ENCODE measurements at regions not wholly inside any gene's neighbourhood (a gene's known extent, or its start where the extent isn't known, plus 50 kb on each side); places are given as distances from the start of the nearest gene placed in this dataset.

- no peak for DNase-seq (ENCODE audit: low read depth)
Observed at GRCh38 chr7:134391223-134391622, 67.7 kb downstream of the AKR1B1 start.

GRCh38 chr7:134388336-134389019 lies 70.4 kb downstream of the AKR1B1 start:
- no peak for DNase-seq (ENCODE audit: low read depth)

GRCh38 chr7:134378562-134378961 lies 61.8 kb upstream of the SLC35B4 start:
- DNase-seq (ENCODE audit: low read depth) = no peak

- DNase-seq (ENCODE audit: low read depth) = no peak
Observed at GRCh38 chr7:134376693-134377092, 60.0 kb upstream of the SLC35B4 start.

GRCh38 chr7:134375206-134375605 lies 58.5 kb upstream of the SLC35B4 start:
- DNase-seq (ENCODE audit: low read depth) = no peak

DNA sequence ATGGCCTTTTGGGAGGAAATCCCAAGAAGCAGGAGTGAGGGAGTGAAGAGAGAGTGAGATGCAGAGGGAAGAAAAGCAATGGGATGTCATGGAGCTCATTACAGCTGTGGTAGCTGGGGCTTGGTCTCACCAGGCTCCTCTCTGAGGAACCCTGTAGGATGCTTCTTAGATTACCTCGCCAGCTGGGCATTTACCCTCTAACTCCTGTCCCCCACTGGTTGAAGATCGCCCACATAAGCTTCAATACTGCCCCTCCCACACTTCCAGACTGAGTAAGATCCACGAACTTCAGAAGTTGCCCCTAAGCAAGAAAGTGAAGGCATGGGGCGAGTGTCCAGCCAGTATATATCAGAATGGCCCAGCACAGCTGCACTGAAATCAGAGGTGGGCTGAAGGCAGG lies 58.1 kb upstream of the SLC35B4 start:
- no peak for DNase-seq (ENCODE audit: low read depth)

- no peak for DNase-seq (ENCODE audit: low read depth)
Observed at GRCh38 chr7:134374291-134374690, 57.6 kb upstream of the SLC35B4 start.

DNA sequence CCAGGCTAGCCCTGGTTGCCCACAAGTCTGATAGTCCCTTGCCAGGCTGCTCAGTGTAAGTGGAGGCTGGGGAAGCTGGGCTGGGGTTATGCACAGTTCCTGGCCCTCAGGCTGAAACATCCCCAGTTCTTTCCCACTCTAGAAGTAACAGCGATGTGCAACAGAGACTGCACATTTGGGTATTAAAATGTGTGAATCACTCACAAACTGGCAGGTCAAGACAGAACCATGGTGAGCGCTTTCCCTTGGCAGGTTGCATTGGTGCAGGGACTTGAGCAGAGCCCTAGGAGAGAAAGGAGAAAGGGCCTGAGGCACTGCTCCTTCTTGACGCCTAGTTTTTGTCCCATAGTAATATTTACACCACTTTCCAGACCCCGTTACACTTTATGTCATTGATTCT lies 56.1 kb upstream of the SLC35B4 start:
- DNase-seq (ENCODE audit: low read depth) = no peak

DNA sequence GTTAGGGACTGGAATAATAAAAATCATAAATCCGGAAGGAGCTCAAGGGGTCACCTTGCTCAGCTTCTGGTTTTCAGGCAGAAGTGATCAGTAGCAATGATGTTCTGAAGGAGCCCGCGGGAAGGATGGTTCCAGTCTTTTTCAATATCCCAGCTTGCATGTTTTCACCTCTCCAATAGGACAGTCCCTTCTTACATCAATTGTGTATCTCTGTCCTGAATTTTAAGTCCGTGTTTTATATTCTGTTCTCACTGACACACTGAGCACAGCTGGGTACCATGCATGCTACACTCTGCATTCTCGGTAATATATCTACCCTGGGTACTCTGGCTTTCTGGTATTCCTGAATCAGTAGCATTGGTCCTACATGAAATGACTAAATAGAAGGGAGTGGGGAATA lies 55.2 kb upstream of the SLC35B4 start:
- DNase-seq (ENCODE audit: low read depth) = no peak

DNA sequence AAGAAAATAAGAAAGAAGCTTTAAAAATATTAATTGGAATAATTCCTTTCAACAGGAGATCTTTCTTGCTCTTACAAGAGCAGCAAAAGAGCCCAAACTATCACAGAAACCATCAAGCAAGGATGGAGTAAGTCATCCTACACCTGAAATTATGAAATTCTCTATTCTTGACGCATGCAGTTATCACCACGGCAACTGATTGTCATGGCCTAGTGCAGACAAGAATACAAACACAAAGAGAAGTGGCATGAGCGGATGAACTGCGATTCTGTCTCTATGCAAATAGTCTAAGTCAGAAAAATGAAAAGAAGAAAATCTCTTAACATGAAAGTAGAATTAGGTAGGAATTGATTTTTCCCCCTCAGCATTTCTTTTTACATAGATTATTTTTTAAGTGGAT lies 54.8 kb upstream of the SLC35B4 start:
- DNase-seq (ENCODE audit: low read depth) = no peak

DNA sequence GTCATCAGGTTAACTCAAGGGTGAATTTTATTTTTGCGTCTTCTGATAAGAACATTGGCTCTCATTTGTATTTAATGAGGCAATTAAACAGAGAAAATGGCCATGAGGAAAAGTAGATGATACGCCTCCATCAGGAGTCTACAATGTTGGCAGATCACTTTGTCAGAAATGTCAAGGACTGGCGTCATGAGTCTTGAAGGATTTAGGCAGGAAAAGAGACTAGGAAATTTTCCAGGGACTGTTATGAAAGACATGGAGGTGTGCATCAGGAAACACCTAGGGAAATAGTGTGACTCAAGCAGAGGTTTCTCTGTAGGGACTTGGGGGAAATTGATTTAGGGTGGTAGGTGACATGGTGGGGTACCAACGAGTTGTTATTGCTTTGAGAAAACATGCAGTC lies 53.4 kb upstream of the SLC35B4 start:
- no peak for DNase-seq (ENCODE audit: low read depth)

GRCh38 chr7:134368851-134369544 lies 52.3 kb upstream of the SLC35B4 start:
- peak; percentile 67 for DNase-seq (ENCODE audit: low read depth)

DNA sequence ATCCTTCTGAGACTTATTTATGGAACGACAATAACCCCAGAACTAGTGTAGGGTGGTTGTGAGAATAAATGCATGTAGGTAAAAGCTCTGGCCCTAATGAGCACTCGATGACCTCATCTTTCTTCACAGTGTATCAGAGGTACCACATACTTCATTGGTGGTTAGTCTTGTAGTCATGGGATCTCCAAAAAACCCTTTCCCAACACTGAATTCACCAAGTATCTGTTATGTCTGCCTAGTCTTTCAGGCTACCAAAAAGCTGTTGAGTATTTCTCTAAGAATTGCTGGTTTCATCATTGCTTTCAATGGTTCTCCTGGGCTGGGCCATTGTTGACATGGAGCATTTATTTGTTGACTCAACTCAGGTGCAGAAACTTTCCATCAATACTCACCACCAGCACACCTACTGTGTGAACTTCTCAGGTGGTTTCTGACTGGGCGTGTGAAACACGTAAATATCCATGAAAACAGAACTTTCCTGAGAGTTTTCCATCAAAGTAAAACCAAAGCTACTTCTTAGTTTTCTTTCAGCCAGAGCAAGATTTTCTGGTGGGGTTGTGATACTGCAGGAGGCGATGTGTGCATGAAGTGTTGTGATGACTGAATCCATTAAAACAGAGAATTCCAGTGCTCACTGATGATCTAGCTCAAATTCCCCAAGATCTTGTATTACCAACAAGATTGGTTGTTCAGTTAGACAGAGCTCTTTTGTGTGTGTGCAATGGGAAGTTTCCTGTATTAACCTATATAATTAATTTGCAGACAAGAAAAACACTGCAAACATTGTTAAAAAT lies 51.4 kb upstream of the SLC35B4 start:
- DNase-seq (ENCODE audit: low read depth) = no peak

All from LHCN-M2 (cell line).